HEK293T (cell line): ENCODE measurements at regions not wholly inside any gene's neighbourhood (a gene's known extent, or its start where the extent isn't known, plus 50 kb on each side); places are given as distances from the start of the nearest gene placed in this dataset.
"Not testable (repeated sequence)": the region's sequence is repeated elsewhere in the genome, so short reads cannot be mapped to it uniquely, and the experiment has no call there.

ENCODE experiments used
- ARNT ChIP-seq: fragments of 450-650 bp; IDR thresholded peaks from 2 replicates; pipeline ENCODE4 v1.6.1; 2017; ENCODE audit warnings: mild to moderate bottlenecking
- BHLHE40 ChIP-seq: fragments of 450-650 bp; IDR thresholded peaks from 2 replicates; pipeline ENCODE4 v1.6.1; 2016; ENCODE audit warnings: mild to moderate bottlenecking, moderate library complexity, borderline replicate concordance
- FOXM1 ChIP-seq: fragments of 450-650 bp; IDR thresholded peaks from 2 replicates; pipeline ENCODE4 v1.6.1; 2017; ENCODE audit warnings: mild to moderate bottlenecking, borderline replicate concordance
- HDGF ChIP-seq: fragments of 450-650 bp; IDR thresholded peaks from 2 replicates; pipeline ENCODE4 v1.6.1; 2017; ENCODE audit warnings: antibody characterized with exemption, borderline replicate concordance
- L3MBTL2 ChIP-seq: fragments of 450-650 bp; conservative IDR thresholded peaks from 2 replicates; pipeline ENCODE4 v1.6.1; 2016; ENCODE audit warnings: mild to moderate bottlenecking
- LEF1 ChIP-seq: fragments of 450-650 bp; IDR thresholded peaks from 2 replicates; pipeline ENCODE4 v1.6.1; 2017; ENCODE audit warnings: mild to moderate bottlenecking, borderline replicate concordance
- SP1 ChIP-seq: fragments of 450-650 bp; IDR thresholded peaks from 2 replicates; pipeline ENCODE4 v1.6.1; 2017
- ZNF384 ChIP-seq: fragments of 450-650 bp; IDR thresholded peaks from 2 replicates; pipeline ENCODE4 v1.6.1; 2016

DNA sequence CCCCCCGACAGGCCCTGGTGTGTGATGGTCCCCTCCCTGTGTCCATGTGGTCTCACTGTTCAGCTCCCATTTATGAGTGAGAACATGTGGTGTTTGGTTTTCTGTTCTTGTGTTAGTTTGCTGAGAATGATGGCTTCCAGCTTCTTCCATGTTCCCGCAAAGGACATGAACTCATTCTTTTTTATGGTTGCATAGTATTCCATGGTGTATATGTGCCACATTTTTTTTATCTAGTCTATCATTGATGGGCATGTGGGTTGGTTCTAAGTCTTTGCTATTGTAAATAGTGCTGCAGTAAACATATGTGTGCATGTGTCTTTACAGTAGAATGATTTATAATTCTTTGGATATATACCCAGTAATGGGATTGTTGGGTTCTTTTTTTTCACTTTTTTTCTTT is 117.9 kb downstream of the ARL4C start:
- not testable (repeated sequence) for TF ChIP-seq SP1, FOXM1, ZNF384, BHLHE40, LEF1, ARNT, HDGF, L3MBTL2
